ENCODE measurements at regions not wholly inside any gene's neighbourhood (a gene's known extent, or its start where the extent isn't known, plus 50 kb on each side); places are given as distances from the start of the nearest gene placed in this dataset.

DNA sequence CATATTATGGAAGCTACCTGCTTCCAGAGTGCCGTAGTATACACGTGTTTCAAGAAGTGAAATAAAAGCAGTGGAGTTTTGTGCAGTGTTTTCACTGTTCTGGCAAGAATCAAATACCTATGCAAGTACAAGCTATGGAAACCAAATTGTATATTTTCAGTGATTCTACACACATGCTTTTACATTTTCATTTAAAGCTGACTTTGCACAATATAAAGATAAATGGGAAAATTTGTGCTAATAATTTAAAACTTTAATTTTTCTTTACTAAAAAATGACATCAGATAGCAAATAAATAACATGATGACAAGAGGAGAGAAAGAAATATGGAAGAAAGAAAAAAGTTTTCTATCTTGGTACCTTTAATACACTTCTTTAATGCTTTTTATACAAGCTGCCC, 393.7 kb upstream of the NPVF start:
- Mint-ChIP-seq H3K36me3 (ENCODE audit: low read depth) (no peaks in the 10 kb centered on the region), H3K4me1 (ENCODE audit: low read depth) (peaks cover 16% of the 10 kb centered on the region), H3K27ac (no peak overlapping the region), H3K9me3 (no peaks in the 10 kb centered on the region), H3K27me3 (ENCODE audit: low read depth) (no peaks in the 10 kb centered on the region), H3K4me3 (ENCODE audit: low read depth) (no peak overlapping the region)
- no peak for DNase-seq (ENCODE audit: low spot score)
- intact Hi-C loops (cut with micrococcal nuclease): no loop called here

DNA sequence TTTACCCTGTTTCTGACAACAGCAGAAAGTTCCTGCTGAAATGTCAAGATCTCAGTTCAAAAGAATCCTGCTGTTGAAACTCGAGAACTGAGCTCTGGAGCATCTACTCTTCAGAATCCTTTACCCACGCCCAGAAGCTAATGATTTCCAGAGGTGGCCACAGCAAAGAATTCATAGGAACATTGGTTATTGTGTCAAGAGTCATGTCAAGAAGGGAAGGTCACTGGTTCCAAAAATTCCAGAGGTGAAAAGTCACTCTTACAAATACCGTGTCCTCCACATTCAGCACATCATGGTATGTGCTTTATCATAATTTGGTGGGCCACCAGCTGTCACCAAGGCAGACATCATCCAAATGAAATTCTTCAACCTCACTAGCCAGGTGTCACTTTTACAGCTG, 394.4 kb upstream of the NPVF start:
- Mint-ChIP-seq H3K9me3 (no peaks in the 10 kb centered on the region), H3K36me3 (ENCODE audit: low read depth) (no peaks in the 10 kb centered on the region), H3K4me3 (ENCODE audit: low read depth) (no peak overlapping the region), H3K27me3 (ENCODE audit: low read depth) (peaks cover 1% of the 10 kb centered on the region), H3K27ac (no peak overlapping the region), H3K4me1 (ENCODE audit: low read depth) (peaks cover 16% of the 10 kb centered on the region)
- intact Hi-C loops (cut with micrococcal nuclease): no loop called here
- no peak for DNase-seq (ENCODE audit: low spot score)

DNA sequence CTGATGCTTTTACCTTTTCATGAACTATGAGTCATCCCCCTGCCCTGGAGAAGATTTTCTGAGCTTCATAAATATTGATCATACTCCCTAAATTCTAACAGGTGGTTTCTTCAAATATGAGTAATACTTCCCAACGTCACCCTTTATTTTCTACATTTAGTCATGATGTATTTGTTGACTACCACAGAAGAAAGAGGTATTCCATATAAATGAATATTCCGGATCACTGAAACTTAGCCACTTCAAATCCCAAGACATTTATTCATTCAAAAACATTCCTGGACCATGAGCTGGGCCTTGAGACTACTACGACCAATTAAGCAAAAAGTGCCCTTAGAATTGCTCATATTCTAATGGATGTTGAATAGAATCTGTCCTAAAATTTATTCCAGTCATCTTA, 395.8 kb upstream of the NPVF start:
- Mint-ChIP-seq H3K27me3 (ENCODE audit: low read depth) (peaks cover 2% of the 10 kb centered on the region), H3K4me1 (ENCODE audit: low read depth) (peaks cover 16% of the 10 kb centered on the region), H3K9me3 (no peaks in the 10 kb centered on the region), H3K27ac (no peak overlapping the region), H3K36me3 (ENCODE audit: low read depth) (no peaks in the 10 kb centered on the region), H3K4me3 (ENCODE audit: low read depth) (no peak overlapping the region)
- intact Hi-C loops (cut with micrococcal nuclease): no loop called here
- no peak for DNase-seq (ENCODE audit: low spot score)

- Mint-ChIP-seq H3K27me3 (ENCODE audit: low read depth) (peaks cover 2% of the 10 kb centered on the region), H3K4me1 (ENCODE audit: low read depth) (peaks cover 12% of the 10 kb centered on the region), H3K9me3 (no peaks in the 10 kb centered on the region), H3K27ac (no peak overlapping the region), H3K36me3 (ENCODE audit: low read depth) (no peaks in the 10 kb centered on the region), H3K4me3 (ENCODE audit: low read depth) (no peak overlapping the region)
- intact Hi-C loops (cut with micrococcal nuclease): no loop called here
- no peak for DNase-seq (ENCODE audit: low spot score)
Observed at GRCh38 chr7:25624833-25625232, 396.5 kb upstream of the NPVF start.

GRCh38 chr7:25625306-25625992, 397.2 kb upstream of the NPVF start:
- intact Hi-C loops (cut with micrococcal nuclease): no loop called here
- Mint-ChIP-seq H3K36me3 (ENCODE audit: low read depth) (no peaks in the 10 kb centered on the region), H3K4me3 (ENCODE audit: low read depth) (no peak overlapping the region), H3K27ac (no peak overlapping the region), H3K9me3 (no peaks in the 10 kb centered on the region), H3K4me1 (ENCODE audit: low read depth) (peaks cover 7% of the 10 kb centered on the region), H3K27me3 (ENCODE audit: low read depth) (peaks cover 2% of the 10 kb centered on the region)
- no peak for DNase-seq (ENCODE audit: low spot score)

- no peaks in the 10 kb centered on the region for H3K9me3 Mint-ChIP-seq
- H3K27ac Mint-ChIP-seq: no peak overlapping the region
- no peaks in the 10 kb centered on the region for H3K36me3 Mint-ChIP-seq (ENCODE audit: low read depth)
- peaks cover 2% of the 10 kb centered on the region for H3K27me3 Mint-ChIP-seq (ENCODE audit: low read depth)
- DNase-seq (ENCODE audit: low spot score): no peak
- H3K4me1 Mint-ChIP-seq (ENCODE audit: low read depth): no peaks in the 10 kb centered on the region
- H3K4me3 Mint-ChIP-seq (ENCODE audit: low read depth): no peak overlapping the region
- intact Hi-C loops (cut with micrococcal nuclease): no loop called here
Observed at GRCh38 chr7:25626451-25627131, 398.3 kb upstream of the NPVF start.

- DNase-seq (ENCODE audit: low spot score): no peak
- H3K27me3 Mint-ChIP-seq (ENCODE audit: low read depth): peaks cover 6% of the 10 kb centered on the region
- no peak overlapping the region for H3K4me3 Mint-ChIP-seq (ENCODE audit: low read depth)
- no peaks in the 10 kb centered on the region for H3K9me3 Mint-ChIP-seq
- no peak overlapping the region for H3K27ac Mint-ChIP-seq
- intact Hi-C loops (cut with micrococcal nuclease): no loop called here
- no peaks in the 10 kb centered on the region for H3K4me1 Mint-ChIP-seq (ENCODE audit: low read depth)
- no peaks in the 10 kb centered on the region for H3K36me3 Mint-ChIP-seq (ENCODE audit: low read depth)
Observed at GRCh38 chr7:25628446-25628845, 400.2 kb upstream of the NPVF start.

DNA sequence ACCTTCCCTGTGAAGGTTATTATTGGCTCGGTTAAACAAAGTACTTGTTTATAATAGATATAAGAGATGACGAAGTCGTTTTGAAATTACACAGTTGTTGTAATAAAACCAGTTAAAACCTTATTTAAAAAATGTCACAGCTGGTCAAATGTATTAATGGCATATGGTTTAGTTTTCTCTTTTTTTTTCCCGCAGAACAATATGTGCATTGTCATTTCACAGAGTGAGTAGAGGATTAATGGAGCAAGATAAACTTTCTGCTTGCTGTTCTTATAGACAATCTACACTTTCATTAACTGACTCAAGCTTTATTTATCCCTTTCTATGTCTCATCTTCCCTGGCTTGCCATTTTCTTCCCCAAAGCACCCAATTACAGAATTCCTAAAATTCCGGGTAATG, 404.3 kb upstream of the NPVF start:
- Mint-ChIP-seq H3K4me1 (ENCODE audit: low read depth) (no peaks in the 10 kb centered on the region), H3K27me3 (ENCODE audit: low read depth) (peaks cover 8% of the 10 kb centered on the region), H3K4me3 (ENCODE audit: low read depth) (no peak overlapping the region), H3K36me3 (ENCODE audit: low read depth) (no peaks in the 10 kb centered on the region), H3K9me3 (no peaks in the 10 kb centered on the region), H3K27ac (no peak overlapping the region)
- intact Hi-C loops (cut with micrococcal nuclease): no loop called here
- DNase-seq (ENCODE audit: low spot score): no peak

DNA sequence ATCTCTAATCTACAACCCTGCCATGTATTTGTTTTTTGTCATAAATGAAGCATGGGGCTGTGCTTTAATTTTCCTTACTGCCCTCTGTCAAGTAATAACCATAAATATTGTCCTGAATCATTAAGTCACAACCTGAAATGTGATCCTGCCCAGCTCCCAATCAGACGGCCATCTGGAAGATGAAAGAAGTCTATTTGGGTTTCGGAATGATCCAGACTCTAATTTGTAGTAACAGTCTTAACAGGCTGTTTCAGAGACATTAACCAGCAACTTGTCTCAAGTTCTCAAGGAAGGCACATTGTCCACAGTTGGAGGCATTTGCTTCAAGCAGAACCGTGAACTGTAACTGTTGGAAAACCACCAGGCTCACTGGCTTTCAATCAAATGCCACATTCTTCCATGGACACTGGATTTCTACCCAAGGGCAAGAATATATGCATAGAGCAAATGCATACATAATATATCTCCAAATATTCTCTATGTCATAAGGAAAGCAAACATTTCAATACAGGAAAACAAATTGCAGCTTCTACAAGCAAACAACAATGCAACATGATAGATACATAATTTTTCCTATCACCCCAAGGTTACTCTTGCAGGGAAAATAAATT, 405.2 kb upstream of the NPVF start:
- no peak for DNase-seq (ENCODE audit: low spot score)
- intact Hi-C loops (cut with micrococcal nuclease): no loop called here
- Mint-ChIP-seq H3K9me3 (no peaks in the 10 kb centered on the region), H3K4me1 (ENCODE audit: low read depth) (no peaks in the 10 kb centered on the region), H3K36me3 (ENCODE audit: low read depth) (no peaks in the 10 kb centered on the region), H3K27ac (no peak overlapping the region), H3K4me3 (ENCODE audit: low read depth) (no peak overlapping the region), H3K27me3 (ENCODE audit: low read depth) (peaks cover 6% of the 10 kb centered on the region)

- no peaks in the 10 kb centered on the region for H3K36me3 Mint-ChIP-seq (ENCODE audit: low read depth)
- no peaks in the 10 kb centered on the region for H3K4me1 Mint-ChIP-seq (ENCODE audit: low read depth)
- H3K27ac Mint-ChIP-seq: no peak overlapping the region
- DNase-seq (ENCODE audit: low spot score): no peak
- H3K27me3 Mint-ChIP-seq (ENCODE audit: low read depth): peaks cover 6% of the 10 kb centered on the region
- H3K4me3 Mint-ChIP-seq (ENCODE audit: low read depth): no peak overlapping the region
- H3K9me3 Mint-ChIP-seq: no peaks in the 10 kb centered on the region
- intact Hi-C loops (cut with micrococcal nuclease): no loop called here
Observed at GRCh38 chr7:25636168-25636567, 407.9 kb upstream of the NPVF start.

- no peaks in the 10 kb centered on the region for H3K9me3 Mint-ChIP-seq
- H3K4me1 Mint-ChIP-seq (ENCODE audit: low read depth): no peaks in the 10 kb centered on the region
- H3K27ac Mint-ChIP-seq: no peak overlapping the region
- peaks cover 6% of the 10 kb centered on the region for H3K27me3 Mint-ChIP-seq (ENCODE audit: low read depth)
- intact Hi-C loops (cut with micrococcal nuclease): no loop called here
- no peaks in the 10 kb centered on the region for H3K36me3 Mint-ChIP-seq (ENCODE audit: low read depth)
- no peak for DNase-seq (ENCODE audit: low spot score)
- no peak overlapping the region for H3K4me3 Mint-ChIP-seq (ENCODE audit: low read depth)
Observed at GRCh38 chr7:25636871-25637283, 408.6 kb upstream of the NPVF start.

DNA sequence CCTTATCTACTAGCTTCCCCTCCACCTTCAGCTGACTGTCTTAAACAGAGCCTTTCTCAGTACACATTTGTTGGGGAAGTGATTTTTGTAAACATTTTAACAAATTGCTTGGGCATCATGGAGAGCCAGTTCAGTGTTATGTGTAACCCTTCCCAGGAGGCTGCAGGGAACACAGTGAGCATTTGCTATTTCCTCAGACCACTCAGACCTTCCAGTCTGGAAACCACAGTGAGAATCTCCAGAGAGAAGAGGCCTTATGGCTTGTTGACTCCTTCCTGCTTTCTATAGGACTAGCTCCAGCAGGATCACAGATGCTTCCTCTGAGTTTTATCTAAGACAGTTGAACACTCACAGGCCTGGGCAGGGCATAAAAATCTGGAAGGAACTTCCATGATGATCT, 409.8 kb upstream of the NPVF start:
- DNase-seq (ENCODE audit: low spot score): no peak
- Mint-ChIP-seq H3K4me1 (ENCODE audit: low read depth) (no peaks in the 10 kb centered on the region), H3K27ac (no peak overlapping the region), H3K36me3 (ENCODE audit: low read depth) (no peaks in the 10 kb centered on the region), H3K27me3 (ENCODE audit: low read depth) (peaks cover 3% of the 10 kb centered on the region), H3K4me3 (ENCODE audit: low read depth) (no peak overlapping the region), H3K9me3 (no peaks in the 10 kb centered on the region)
- intact Hi-C loops (cut with micrococcal nuclease): no loop called here

- Mint-ChIP-seq H3K27me3 (ENCODE audit: low read depth) (no peaks in the 10 kb centered on the region), H3K9me3 (no peaks in the 10 kb centered on the region), H3K4me1 (ENCODE audit: low read depth) (no peaks in the 10 kb centered on the region), H3K4me3 (ENCODE audit: low read depth) (no peak overlapping the region), H3K36me3 (ENCODE audit: low read depth) (no peaks in the 10 kb centered on the region), H3K27ac (no peak overlapping the region)
- intact Hi-C loops (cut with micrococcal nuclease): no loop called here
- DNase-seq (ENCODE audit: low spot score): no peak
Observed at GRCh38 chr7:25638590-25639244, 410.4 kb upstream of the NPVF start.

Data from activated T-helper 2 cell treated with anti-CD3 and anti-CD28 coated beads, Interferon-gamma antibody, Interleukin-2, Interleukin-4, amounts not matched to agents 10 μg/mL and 5 μg/mL and 100 μg/mL, durations not matched to agents 14 hours and 24 hours and 36 hours (primary cell).